Astrocyte (in vitro differentiated cells and primary cell): ENCODE measurements at regions not wholly inside any gene's neighbourhood (a gene's known extent, or its start where the extent isn't known, plus 50 kb on each side); places are given as distances from the start of the nearest gene placed in this dataset.

ENCODE experiments used
- EZH2 ChIP-seq: IDR thresholded peaks from 2 replicates; pipeline ENCODE4 v1.6.1; 2012; ENCODE audit warnings: mild to moderate bottlenecking, low read length, inconsistent platforms; ENCODE audit not compliant: insufficient read depth
- TF ChIP-seq, protein P1 (sequence below): IDR thresholded peaks from 2 replicates; pipeline ENCODE4 v1.5.1; 2011; ENCODE audit warnings: low read depth, mild to moderate bottlenecking, inconsistent platforms, low read length, moderate library complexity; ENCODE audit not compliant: insufficient read depth

- TF ChIP-seq, protein P1, sequence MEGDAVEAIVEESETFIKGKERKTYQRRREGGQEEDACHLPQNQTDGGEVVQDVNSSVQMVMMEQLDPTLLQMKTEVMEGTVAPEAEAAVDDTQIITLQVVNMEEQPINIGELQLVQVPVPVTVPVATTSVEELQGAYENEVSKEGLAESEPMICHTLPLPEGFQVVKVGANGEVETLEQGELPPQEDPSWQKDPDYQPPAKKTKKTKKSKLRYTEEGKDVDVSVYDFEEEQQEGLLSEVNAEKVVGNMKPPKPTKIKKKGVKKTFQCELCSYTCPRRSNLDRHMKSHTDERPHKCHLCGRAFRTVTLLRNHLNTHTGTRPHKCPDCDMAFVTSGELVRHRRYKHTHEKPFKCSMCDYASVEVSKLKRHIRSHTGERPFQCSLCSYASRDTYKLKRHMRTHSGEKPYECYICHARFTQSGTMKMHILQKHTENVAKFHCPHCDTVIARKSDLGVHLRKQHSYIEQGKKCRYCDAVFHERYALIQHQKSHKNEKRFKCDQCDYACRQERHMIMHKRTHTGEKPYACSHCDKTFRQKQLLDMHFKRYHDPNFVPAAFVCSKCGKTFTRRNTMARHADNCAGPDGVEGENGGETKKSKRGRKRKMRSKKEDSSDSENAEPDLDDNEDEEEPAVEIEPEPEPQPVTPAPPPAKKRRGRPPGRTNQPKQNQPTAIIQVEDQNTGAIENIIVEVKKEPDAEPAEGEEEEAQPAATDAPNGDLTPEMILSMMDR = no peak
- no peak for TF ChIP-seq EZH2
Observed at GRCh38 chr4:187181054-187181453, 457.4 kb upstream of the FAT1 start.
